ENCODE measurements at regions not wholly inside any gene's neighbourhood (a gene's known extent, or its start where the extent isn't known, plus 50 kb on each side); places are given as distances from the start of the nearest gene placed in this dataset.

DNA sequence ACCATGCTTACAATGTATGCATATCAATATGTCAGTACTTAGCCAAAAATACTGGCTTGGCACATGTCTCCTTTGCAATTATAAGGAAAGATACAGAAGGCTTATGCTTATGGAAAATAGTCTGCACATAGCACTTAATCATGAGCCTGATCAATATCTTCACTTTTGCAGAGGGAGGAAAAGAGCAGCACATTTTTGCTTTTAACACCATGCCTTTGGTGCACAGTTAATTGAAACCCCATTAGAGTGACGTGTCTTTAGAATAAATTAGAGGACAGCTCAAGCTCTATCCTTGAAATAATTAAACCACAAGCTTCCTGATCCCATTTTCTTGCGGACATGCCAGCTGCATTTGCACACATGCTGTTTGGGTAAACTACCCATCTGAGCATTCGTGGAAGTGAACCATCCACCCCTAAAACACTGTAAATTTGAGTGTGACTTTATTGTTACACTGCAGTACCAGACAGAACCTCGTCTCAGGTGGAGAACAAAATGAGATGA lies 839.9 kb upstream of the MGAT4C start:
- Mint-ChIP-seq H3K27me3 (ENCODE audit: insufficient read depth) (no peaks in the 10 kb centered on the region), H3K27ac (no peak overlapping the region), H3K36me3 (ENCODE audit: low read depth) (no peaks in the 10 kb centered on the region), H3K4me3 (no peak overlapping the region), H3K9me3 (peaks cover 8% of the 10 kb centered on the region), H3K4me1 (ENCODE audit: low read depth) (no peaks in the 10 kb centered on the region)
- no peak for DNase-seq (ENCODE audit: low spot score)
- intact Hi-C loops (cut with micrococcal nuclease) = no loop called here

DNA sequence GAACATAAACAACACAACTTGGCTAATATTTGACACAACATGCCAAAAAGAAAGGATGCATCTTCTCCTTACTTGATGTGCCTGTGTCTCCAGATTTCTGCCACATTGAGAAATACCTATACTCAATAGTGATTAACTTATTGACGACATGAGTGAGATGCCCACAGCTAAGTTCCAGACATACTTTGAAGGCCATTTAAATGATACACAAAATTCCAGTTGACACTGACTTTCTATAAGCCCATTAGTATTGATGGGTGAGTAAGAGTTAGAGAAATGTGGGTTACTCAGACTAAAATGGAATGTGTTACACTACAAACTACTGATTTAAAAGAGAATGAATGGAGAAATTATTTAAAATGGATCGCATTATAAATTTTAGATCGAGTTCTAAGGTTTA lies 838.2 kb upstream of the MGAT4C start:
- H3K27ac Mint-ChIP-seq = no peak overlapping the region
- H3K36me3 Mint-ChIP-seq (ENCODE audit: low read depth) = no peaks in the 10 kb centered on the region
- H3K27me3 Mint-ChIP-seq (ENCODE audit: insufficient read depth) = no peaks in the 10 kb centered on the region
- DNase-seq (ENCODE audit: low spot score) = no peak
- no peaks in the 10 kb centered on the region for H3K4me1 Mint-ChIP-seq (ENCODE audit: low read depth)
- H3K4me3 Mint-ChIP-seq = no peak overlapping the region
- H3K9me3 Mint-ChIP-seq = no peaks in the 10 kb centered on the region
- intact Hi-C loops (cut with micrococcal nuclease) = no loop called here

DNA sequence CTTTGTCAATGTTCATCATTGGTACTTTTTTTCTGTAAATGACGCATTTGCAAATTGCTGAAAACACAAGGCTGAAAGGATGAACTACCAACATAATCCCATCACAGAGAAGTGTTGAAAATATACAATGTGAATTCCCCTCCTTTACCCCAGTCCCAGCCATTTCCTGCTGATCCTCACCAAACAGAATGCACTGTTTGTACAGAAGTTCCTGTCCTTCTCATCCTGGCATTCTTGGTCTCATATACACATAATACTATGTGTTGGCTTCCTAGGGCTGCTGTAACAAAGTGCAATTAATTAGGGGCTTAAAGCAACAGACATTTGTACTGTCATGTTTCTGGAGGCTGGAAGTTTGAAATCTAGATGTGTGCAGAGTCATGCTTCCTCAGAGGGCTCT lies 836.2 kb upstream of the MGAT4C start:
- Mint-ChIP-seq H3K27me3 (ENCODE audit: insufficient read depth) (no peaks in the 10 kb centered on the region), H3K9me3 (no peaks in the 10 kb centered on the region), H3K27ac (no peak overlapping the region), H3K4me1 (ENCODE audit: low read depth) (no peaks in the 10 kb centered on the region), H3K36me3 (ENCODE audit: low read depth) (no peaks in the 10 kb centered on the region), H3K4me3 (no peak overlapping the region)
- intact Hi-C loops (cut with micrococcal nuclease) = no loop called here
- DNase-seq (ENCODE audit: low spot score) = no peak

DNA sequence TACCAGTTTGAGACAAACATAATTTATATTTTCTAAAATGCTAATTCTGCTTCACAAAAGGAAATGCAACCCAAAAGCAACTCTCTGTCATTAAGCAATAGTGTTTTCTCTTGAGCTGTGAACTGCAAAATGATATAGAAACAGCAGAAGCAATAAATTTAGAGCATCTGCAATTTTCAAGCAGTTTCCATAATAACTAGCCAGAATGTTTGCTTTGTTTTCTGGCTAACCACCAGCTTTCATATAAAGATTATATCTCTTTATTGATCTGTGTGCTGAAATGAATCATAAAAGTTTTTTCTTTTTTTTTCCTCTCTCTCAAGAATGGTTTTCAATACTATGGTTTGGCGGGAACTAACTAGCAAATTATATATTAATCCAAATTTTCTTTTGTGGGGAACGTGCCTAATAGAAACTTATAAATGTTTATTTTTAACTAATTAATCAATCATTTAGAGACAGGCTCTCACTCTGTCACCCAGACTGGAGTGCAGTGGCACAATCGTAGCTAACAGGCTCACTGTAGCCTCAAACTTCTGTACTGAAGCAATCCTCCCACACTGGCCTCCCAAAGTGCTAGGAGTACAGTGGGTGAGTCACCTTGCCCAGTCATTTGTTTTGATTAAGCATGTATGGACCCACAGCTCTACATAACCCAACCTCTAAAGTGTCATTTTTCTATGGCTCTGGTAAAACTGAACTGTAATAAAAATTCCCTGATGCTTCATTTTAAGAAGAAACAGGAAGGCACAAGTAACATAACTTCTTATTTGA lies 830.1 kb upstream of the MGAT4C start:
- DNase-seq (ENCODE audit: low spot score) = no peak
- no peak overlapping the region for H3K27ac Mint-ChIP-seq
- no peaks in the 10 kb centered on the region for H3K36me3 Mint-ChIP-seq (ENCODE audit: low read depth)
- H3K9me3 Mint-ChIP-seq = no peaks in the 10 kb centered on the region
- H3K4me3 Mint-ChIP-seq = no peak overlapping the region
- H3K4me1 Mint-ChIP-seq (ENCODE audit: low read depth) = no peaks in the 10 kb centered on the region
- intact Hi-C loops (cut with micrococcal nuclease) = no loop called here
- H3K27me3 Mint-ChIP-seq (ENCODE audit: insufficient read depth) = no peaks in the 10 kb centered on the region

DNA sequence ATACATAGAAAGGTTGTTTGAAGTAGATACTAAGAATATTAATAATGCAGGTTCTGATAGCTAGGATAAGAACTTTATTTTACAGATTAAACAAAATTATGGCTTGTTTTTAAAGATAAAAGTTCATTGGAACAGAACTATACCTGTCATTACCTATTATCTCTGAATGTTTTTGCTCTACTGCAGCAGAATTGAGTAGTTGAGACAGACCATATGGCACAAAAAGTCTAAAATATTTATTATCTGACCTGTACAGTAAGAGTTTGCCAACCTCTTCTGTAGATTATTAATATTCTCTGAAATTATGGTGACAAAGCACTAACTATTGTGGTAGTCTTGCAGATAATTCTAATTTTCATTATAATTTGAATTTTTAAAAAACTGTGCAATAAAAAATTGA lies 829.1 kb upstream of the MGAT4C start:
- intact Hi-C loops (cut with micrococcal nuclease) = no loop called here
- no peaks in the 10 kb centered on the region for H3K36me3 Mint-ChIP-seq (ENCODE audit: low read depth)
- no peak overlapping the region for H3K27ac Mint-ChIP-seq
- H3K4me3 Mint-ChIP-seq = no peak overlapping the region
- DNase-seq (ENCODE audit: low spot score) = no peak
- no peaks in the 10 kb centered on the region for H3K4me1 Mint-ChIP-seq (ENCODE audit: low read depth)
- H3K9me3 Mint-ChIP-seq = no peaks in the 10 kb centered on the region
- no peaks in the 10 kb centered on the region for H3K27me3 Mint-ChIP-seq (ENCODE audit: insufficient read depth)

DNA sequence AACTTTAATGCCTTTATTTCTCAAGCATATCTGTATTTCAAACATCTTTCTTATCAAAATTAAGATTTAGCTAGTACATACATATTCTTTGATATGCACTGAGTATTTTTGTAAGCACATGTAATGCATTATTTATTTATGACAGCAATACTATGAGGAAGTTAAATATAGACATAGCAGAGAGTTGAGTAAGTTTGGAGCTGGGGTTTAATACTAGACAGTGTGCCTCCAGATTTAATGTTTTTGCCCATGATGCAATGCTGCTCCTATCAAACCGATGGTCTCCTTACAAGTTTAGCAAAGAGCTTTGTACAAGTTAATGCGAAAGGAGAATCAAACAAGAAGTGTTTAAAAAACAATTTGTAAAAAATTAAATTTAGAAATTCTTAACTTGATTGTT lies 826.6 kb upstream of the MGAT4C start:
- no peak overlapping the region for H3K4me3 Mint-ChIP-seq
- no peak for DNase-seq (ENCODE audit: low spot score)

DNA sequence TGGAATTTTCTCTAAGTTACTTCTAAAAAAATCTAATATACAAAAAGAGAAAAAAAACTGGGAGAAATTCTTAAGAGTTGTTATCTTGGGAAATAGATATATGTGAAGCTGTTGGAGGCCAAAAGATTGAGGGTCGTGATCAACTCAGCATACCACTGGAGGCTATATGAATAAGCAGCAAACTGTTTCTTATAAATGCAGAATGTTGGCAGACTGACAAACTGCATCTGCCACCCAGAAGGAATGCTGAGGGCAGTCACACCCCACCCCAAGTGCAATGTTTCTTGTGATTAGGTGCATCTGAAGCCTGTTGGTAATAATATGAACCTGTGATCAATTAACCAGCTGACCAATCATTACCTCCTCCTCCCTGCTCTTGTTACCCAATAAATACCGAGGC lies 818.6 kb upstream of the MGAT4C start:
- DNase-seq (ENCODE audit: low spot score) = no peak
- H3K9me3 Mint-ChIP-seq = peaks cover 7% of the 10 kb centered on the region
- no peaks in the 10 kb centered on the region for H3K4me1 Mint-ChIP-seq (ENCODE audit: low read depth)
- no peak overlapping the region for H3K4me3 Mint-ChIP-seq
- no peaks in the 10 kb centered on the region for H3K36me3 Mint-ChIP-seq (ENCODE audit: low read depth)
- H3K27me3 Mint-ChIP-seq (ENCODE audit: insufficient read depth) = no peaks in the 10 kb centered on the region
- H3K27ac Mint-ChIP-seq = no peak overlapping the region
- intact Hi-C loops (cut with micrococcal nuclease) = no loop called here

More for the DNA sequence above, 826.6 kb upstream of the MGAT4C start:
- Mint-ChIP-seq H3K9me3 (no peaks in the 10 kb centered on the region), H3K27ac (no peak overlapping the region), H3K36me3 (ENCODE audit: low read depth) (no peaks in the 10 kb centered on the region), H3K4me1 (ENCODE audit: low read depth) (no peaks in the 10 kb centered on the region), H3K27me3 (ENCODE audit: insufficient read depth) (no peaks in the 10 kb centered on the region)
- intact Hi-C loops (cut with micrococcal nuclease) = no loop called here

DNA sequence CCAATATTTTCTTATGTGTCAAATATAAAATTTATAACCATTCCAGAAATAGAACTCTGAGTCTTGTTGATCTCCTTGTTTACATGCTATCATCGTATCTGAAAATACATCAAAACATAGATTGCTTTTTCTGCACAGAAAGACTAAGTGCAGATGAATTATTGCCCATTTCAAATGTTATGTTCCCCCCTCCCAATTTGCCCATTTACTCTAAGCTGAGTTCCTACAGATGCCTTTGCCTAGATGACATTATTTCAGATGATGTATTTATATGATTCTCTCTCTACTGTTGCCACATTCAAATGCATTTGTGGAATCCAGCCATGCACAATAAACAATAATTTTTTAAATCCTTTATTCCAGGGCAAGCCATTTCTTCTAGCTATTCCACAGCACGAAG lies 810.1 kb upstream of the MGAT4C start:
- no peaks in the 10 kb centered on the region for H3K27me3 Mint-ChIP-seq (ENCODE audit: insufficient read depth)
- intact Hi-C loops (cut with micrococcal nuclease) = no loop called here
- peaks cover 7% of the 10 kb centered on the region for H3K9me3 Mint-ChIP-seq

DNA sequence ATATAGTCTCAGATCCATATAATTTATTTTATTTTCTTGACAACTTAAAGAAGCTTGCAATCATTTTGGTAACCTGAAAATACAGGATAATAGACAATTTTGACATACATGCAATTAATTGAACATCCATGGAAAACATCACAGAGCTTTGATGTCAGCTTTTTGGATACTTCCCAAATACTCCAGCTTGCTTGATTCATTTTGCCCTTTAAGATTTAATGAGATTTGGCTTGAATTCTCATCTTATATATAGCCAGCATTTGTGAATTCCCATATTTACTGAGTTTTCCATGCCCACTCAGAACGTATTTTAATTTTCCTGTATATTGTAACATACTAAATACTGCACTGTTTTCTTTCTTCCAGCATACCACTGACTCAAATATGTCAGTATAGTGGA lies 803.0 kb upstream of the MGAT4C start:
- intact Hi-C loops (cut with micrococcal nuclease) = no loop called here
- Mint-ChIP-seq H3K9me3 (peaks cover 3% of the 10 kb centered on the region), H3K27ac (no peak overlapping the region), H3K4me3 (no peak overlapping the region), H3K4me1 (ENCODE audit: low read depth) (no peaks in the 10 kb centered on the region), H3K27me3 (ENCODE audit: insufficient read depth) (no peaks in the 10 kb centered on the region), H3K36me3 (ENCODE audit: low read depth) (no peaks in the 10 kb centered on the region)
- DNase-seq (ENCODE audit: low spot score) = no peak

More for the DNA sequence above, 810.1 kb upstream of the MGAT4C start:
- Mint-ChIP-seq H3K27ac (no peak overlapping the region), H3K36me3 (ENCODE audit: low read depth) (no peaks in the 10 kb centered on the region), H3K4me3 (no peak overlapping the region), H3K4me1 (ENCODE audit: low read depth) (no peaks in the 10 kb centered on the region)
- DNase-seq (ENCODE audit: low spot score) = no peak

DNA sequence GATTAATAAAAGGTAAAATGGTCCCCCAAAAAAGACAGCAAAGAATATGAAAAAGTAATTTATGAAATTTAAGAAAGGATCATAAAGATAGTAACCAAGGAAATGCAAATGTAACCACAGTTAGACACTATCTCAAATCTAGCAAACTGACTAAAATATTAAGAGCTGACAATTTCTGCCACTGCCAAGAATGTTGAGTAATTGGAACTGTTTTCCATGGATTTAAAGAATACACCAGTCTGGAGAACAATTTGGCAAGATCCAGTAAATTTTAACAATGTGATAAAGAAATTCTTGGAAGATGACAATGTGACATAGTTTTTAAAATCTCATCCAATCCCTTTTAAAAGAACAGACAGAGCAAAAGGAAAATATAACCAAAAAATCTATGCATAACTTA lies 798.0 kb upstream of the MGAT4C start:
- Mint-ChIP-seq H3K9me3 (no peaks in the 10 kb centered on the region), H3K27ac (no peak overlapping the region), H3K4me1 (ENCODE audit: low read depth) (no peaks in the 10 kb centered on the region), H3K27me3 (ENCODE audit: insufficient read depth) (no peaks in the 10 kb centered on the region), H3K36me3 (ENCODE audit: low read depth) (no peaks in the 10 kb centered on the region), H3K4me3 (no peak overlapping the region)
- DNase-seq (ENCODE audit: low spot score) = no peak
- intact Hi-C loops (cut with micrococcal nuclease) = no loop called here

DNA sequence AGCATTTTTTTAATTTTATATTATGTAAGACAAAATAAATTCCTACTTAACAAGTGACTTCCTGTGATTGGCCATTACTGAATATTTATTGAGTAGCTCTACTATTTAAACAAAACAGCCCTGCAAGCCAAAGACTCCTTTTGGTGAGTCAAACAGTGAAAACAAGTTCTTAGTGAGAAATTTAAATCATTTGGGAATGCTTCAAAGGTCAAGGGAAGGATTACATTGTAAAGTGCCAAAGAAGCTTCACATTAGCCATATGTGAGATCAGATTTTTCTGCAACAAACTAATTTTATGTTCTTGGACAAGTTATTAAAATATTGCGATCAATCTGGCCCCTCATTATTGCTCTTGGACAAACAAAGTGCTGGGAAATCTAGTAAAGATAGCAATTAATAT lies 795.4 kb upstream of the MGAT4C start:
- intact Hi-C loops (cut with micrococcal nuclease) = no loop called here
- Mint-ChIP-seq H3K9me3 (no peaks in the 10 kb centered on the region), H3K27ac (no peak overlapping the region), H3K27me3 (ENCODE audit: insufficient read depth) (no peaks in the 10 kb centered on the region), H3K4me1 (ENCODE audit: low read depth) (no peaks in the 10 kb centered on the region), H3K36me3 (ENCODE audit: low read depth) (no peaks in the 10 kb centered on the region), H3K4me3 (no peak overlapping the region)
- DNase-seq (ENCODE audit: low spot score) = no peak

DNA sequence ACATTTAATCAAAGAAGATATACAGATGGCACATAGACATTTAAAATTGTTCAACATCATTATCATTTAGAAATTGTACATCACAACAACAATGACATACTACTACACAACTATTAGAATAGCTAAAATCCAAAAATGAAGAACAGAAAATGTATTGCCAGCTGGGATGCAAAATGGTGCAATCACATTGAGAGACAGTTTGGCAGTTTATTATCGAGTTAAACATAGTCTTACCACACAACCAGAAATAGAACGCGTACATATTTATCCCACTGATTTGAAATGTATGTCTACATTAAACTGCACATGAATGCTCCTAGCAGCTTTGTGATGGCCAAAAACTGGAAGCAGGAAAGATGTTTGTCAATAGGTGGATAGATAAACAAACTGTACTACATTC lies 791.5 kb upstream of the MGAT4C start:
- H3K27me3 Mint-ChIP-seq (ENCODE audit: insufficient read depth) = no peaks in the 10 kb centered on the region
- no peak overlapping the region for H3K27ac Mint-ChIP-seq
- H3K9me3 Mint-ChIP-seq = peaks cover 3% of the 10 kb centered on the region
- H3K4me1 Mint-ChIP-seq (ENCODE audit: low read depth) = no peaks in the 10 kb centered on the region
- no peak for DNase-seq (ENCODE audit: low spot score)
- H3K36me3 Mint-ChIP-seq (ENCODE audit: low read depth) = no peaks in the 10 kb centered on the region
- intact Hi-C loops (cut with micrococcal nuclease) = no loop called here
- no peak overlapping the region for H3K4me3 Mint-ChIP-seq

DNA sequence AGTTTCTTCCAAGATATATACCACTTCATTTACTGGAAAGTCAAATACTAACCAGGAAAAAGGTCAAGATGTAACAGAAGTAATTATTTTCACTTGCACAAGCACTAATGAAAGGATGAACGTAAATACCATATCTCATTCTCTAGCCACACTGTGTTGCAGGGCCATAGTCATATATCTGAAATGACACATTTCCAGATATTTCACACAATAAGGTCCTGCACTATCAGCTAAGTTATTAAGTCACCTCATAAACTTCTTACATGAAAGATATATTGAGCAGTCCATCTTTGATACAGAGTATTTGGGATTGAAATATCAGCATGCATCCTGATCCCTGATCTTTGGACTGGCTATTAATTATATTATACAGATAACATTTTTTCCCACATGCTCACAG lies 783.3 kb upstream of the MGAT4C start:
- no peaks in the 10 kb centered on the region for H3K4me1 Mint-ChIP-seq (ENCODE audit: low read depth)
- peaks cover 8% of the 10 kb centered on the region for H3K9me3 Mint-ChIP-seq
- intact Hi-C loops (cut with micrococcal nuclease) = no loop called here
- no peaks in the 10 kb centered on the region for H3K27me3 Mint-ChIP-seq (ENCODE audit: insufficient read depth)
- H3K4me3 Mint-ChIP-seq = no peak overlapping the region
- no peak overlapping the region for H3K27ac Mint-ChIP-seq
- DNase-seq (ENCODE audit: low spot score) = no peak
- H3K36me3 Mint-ChIP-seq (ENCODE audit: low read depth) = no peaks in the 10 kb centered on the region

DNA sequence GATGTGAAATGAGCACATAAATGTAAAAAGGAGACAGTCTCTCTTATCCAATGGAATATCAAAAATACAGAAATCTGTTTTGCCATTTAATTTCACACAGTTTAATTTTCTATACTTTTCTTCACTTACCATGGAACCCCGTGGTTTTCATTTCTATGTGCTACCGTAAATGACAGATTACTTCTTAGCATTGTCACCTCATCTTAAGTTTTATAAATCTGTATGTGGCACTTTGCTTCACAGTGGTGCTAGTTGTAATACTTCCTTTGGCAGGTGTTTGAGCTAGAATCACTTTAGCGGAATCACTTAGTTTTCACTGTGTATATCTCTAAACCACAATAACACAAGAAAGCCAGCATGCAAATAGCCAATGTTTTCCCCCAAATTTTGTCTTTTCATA lies 781.9 kb upstream of the MGAT4C start:
- intact Hi-C loops (cut with micrococcal nuclease) = no loop called here
- Mint-ChIP-seq H3K27me3 (ENCODE audit: insufficient read depth) (no peaks in the 10 kb centered on the region), H3K4me1 (ENCODE audit: low read depth) (no peaks in the 10 kb centered on the region), H3K36me3 (ENCODE audit: low read depth) (no peaks in the 10 kb centered on the region), H3K4me3 (no peak overlapping the region), H3K9me3 (peaks cover 5% of the 10 kb centered on the region), H3K27ac (no peak overlapping the region)
- DNase-seq (ENCODE audit: low spot score) = no peak

All from activated T-helper 1 cell treated with anti-CD3 and anti-CD28 coated beads, Interleukin-12 subunit alpha, Interleukin-12 subunit beta, Interleukin-2, Interleukin-4 antibody, amounts not matched to agents 30 ng/mL and 10 ng/mL and 1 ng/mL, durations not matched to agents 14 hours and 24 hours and 36 hours (primary cell).